Activated B cell treated with CpG ODN at 0.5 μM for 24 hours (primary cell): ENCODE measurements at regions not wholly inside any gene's neighbourhood (a gene's known extent, or its start where the extent isn't known, plus 50 kb on each side); places are given as distances from the start of the nearest gene placed in this dataset.

Experiments
- ATAC-seq: fragments of 200-7000 bp; cut with Tn5 transposase; one replicate; pipeline ENCODE4 v1.10.0; 2021; ENCODE audit warnings: low read depth, mild to moderate bottlenecking, moderate library complexity
- CTCF ChIA-PET: fragments of 350-600 bp; sonication (Branson Sonifier 250); formaldehyde crosslinking; loops from one replicate; lab custom pipeline; 2021; ENCODE audit warnings: antibody characterized with exemption; lab: Charles Lee
- POLR2A ChIA-PET: fragments of 350-600 bp; sonication (Branson Sonifier 250); formaldehyde crosslinking; loops from one replicate; lab custom pipeline; 2021; ENCODE audit warnings: antibody characterized with exemption; lab: Charles Lee
- DNase-seq: peaks from one replicate; pipeline ENCODE4 v3.0.0; 2022
- H3K27ac Mint-ChIP-seq: one replicate; pipeline ENCODE4 v1.8.0; 2020; ENCODE audit warnings: mixed read lengths
- H3K27me3 Mint-ChIP-seq: one replicate; pipeline ENCODE4 v1.8.0; 2021; ENCODE audit warnings: mixed read lengths
- H3K36me3 Mint-ChIP-seq: one replicate; pipeline ENCODE4 v1.8.0; 2021; ENCODE audit warnings: low read depth, mixed read lengths
- H3K4me1 Mint-ChIP-seq: one replicate; pipeline ENCODE4 v1.8.0; 2021; ENCODE audit warnings: mixed read lengths
- H3K4me3 Mint-ChIP-seq: one replicate; pipeline ENCODE4 v1.8.0; 2020; ENCODE audit warnings: mild to moderate bottlenecking, mixed read lengths
- H3K9me3 Mint-ChIP-seq: one replicate; pipeline ENCODE4 v1.8.0; 2020; ENCODE audit warnings: mixed read lengths
- intact Hi-C: fragments of 100-400 bp; cut with micrococcal nuclease; formaldehyde crosslinking; loops from one replicate; pipeline ENCODE4 v1.15.1; 2024
- TF ChIP-seq, protein P1 (sequence below): fragments of 200-600 bp; IDR thresholded peaks from one replicate; pipeline ENCODE4 v1.8.0; 2022; ENCODE audit warnings: antibody characterized with exemption, mild to moderate bottlenecking

DNA sequence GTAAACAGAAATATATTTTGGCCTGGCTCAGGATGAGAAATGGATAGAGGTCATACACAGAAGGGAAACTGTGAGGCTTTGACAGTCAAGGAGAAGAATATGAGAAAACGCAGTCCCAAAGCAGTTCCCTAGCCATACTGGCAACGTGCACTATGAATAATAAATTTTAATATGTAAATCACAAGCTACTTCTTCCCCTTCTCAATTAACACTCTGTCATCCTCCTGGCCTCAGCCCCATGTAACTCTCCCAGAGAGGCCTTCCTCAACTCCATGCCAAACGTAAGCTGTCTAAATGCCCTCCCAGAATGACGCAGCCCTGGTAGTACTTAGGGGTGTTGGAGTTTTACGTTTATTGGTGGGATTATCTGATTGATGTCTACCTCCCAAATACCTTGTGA lies 732.6 kb downstream of the LIG4 start:
- ChIA-PET CTCF (no interaction called here), POLR2A (no interaction called here)
- Mint-ChIP-seq H3K36me3 (no peaks in the 10 kb centered on the region), H3K4me1 (no peaks in the 10 kb centered on the region), H3K9me3 (no peaks in the 10 kb centered on the region), H3K27ac (no peak overlapping the region), H3K27me3 (no peaks in the 10 kb centered on the region), H3K4me3 (no peak overlapping the region)
- DNase-seq (no peak), ATAC-seq (no peak)
- TF ChIP-seq, protein P1, sequence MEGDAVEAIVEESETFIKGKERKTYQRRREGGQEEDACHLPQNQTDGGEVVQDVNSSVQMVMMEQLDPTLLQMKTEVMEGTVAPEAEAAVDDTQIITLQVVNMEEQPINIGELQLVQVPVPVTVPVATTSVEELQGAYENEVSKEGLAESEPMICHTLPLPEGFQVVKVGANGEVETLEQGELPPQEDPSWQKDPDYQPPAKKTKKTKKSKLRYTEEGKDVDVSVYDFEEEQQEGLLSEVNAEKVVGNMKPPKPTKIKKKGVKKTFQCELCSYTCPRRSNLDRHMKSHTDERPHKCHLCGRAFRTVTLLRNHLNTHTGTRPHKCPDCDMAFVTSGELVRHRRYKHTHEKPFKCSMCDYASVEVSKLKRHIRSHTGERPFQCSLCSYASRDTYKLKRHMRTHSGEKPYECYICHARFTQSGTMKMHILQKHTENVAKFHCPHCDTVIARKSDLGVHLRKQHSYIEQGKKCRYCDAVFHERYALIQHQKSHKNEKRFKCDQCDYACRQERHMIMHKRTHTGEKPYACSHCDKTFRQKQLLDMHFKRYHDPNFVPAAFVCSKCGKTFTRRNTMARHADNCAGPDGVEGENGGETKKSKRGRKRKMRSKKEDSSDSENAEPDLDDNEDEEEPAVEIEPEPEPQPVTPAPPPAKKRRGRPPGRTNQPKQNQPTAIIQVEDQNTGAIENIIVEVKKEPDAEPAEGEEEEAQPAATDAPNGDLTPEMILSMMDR, result no peak
- intact Hi-C loops, result no loop called here

DNA sequence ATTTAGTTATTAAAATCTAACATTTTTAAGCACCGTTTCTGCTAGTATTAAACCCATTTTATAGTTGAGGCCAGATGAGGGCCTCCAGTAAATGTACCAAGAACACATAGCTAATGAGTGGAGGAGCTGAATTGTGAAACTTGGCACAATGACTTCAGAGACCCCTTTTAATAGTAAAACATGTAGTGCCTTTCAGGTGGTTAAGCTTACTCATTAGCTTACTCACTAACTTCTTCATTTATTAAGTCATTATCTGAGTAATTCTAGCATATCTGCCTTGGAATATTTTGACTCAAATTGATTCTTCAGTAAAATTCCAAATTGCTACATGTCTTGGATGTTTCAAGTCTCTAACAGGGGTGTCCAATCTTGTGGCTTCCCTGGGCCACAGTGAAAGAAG lies 735.2 kb downstream of the LIG4 start:
- Mint-ChIP-seq H3K27ac (no peak overlapping the region), H3K9me3 (no peaks in the 10 kb centered on the region), H3K4me1 (no peaks in the 10 kb centered on the region), H3K4me3 (no peak overlapping the region), H3K27me3 (no peaks in the 10 kb centered on the region), H3K36me3 (no peaks in the 10 kb centered on the region)
- TF ChIP-seq, protein P1, result no peak
- ChIA-PET POLR2A (no interaction called here), CTCF (no interaction called here)
- DNase-seq (no peak), ATAC-seq (no peak)
- intact Hi-C loops, result no loop called here

DNA sequence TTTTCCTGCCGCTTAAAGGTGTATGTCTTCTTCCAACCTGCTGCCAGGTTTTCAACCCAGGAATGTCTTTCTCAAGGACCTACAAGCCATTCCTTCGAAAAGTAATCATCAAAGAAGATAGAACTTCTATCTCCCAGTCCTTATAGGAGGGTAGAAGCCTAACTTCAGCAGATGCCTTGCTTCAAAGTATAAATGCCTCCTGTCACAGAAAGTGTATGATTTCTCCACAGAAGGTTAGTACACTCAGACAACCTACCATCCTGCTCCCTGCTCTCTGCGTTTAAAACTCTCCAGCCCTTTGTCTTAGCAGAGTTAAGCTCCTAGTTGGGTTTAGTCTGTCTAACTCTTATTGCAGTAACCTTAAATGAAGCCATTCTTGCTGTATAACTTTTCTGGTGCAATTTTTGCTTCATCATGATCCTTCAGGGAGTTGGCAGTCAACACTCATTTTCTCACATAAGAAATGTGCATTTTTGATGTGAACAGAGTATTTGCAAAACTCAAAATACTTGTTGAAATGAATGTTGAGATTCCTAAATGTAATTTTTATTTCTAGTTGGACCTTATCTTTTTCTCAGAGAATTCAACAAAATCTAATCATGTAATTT lies 737.5 kb downstream of the LIG4 start:
- H3K36me3 Mint-ChIP-seq, result no peaks in the 10 kb centered on the region

DNA sequence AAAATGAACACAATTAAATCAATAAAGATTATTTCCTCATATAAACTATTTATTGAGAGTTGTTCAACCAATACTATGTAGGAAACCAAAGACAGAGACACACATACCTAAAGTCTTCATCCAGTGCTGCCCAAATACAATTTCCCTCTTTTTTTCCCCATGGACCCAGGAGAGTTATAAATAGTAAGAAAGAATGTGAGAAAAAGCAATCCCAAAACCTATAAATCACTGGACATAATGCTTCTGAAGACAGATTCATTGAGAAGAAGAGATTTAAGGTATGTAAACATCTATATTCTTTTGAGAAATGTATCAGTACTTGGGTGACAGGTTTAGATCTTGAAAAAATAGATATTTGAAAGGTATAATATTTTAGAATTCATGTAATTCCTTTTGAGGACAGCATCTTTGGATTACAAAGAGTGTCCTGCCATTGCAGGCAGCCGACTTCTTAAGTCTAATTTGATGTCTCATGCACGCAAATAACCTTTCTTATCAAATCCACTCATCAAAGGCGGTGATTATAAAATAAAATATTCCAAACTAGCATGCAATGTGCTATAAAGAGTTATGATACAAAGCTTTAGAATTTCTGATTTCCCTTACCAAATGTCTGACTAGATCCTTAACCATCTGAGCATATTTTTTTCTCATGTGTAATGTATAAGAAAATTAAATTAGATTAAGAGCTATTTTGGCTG lies 739.4 kb downstream of the LIG4 start:
- no peaks in the 10 kb centered on the region for H3K36me3 Mint-ChIP-seq
- POLR2A ChIA-PET, result no interaction called here
- peaks cover 11% of the 10 kb centered on the region for H3K9me3 Mint-ChIP-seq
- TF ChIP-seq, protein P1, result no peak
- H3K27me3 Mint-ChIP-seq, result no peaks in the 10 kb centered on the region
- ATAC-seq, result no peak
- CTCF ChIA-PET, result no interaction called here
- intact Hi-C loops, result no loop called here
- DNase-seq, result no peak
- H3K4me3 Mint-ChIP-seq, result no peak overlapping the region
- H3K4me1 Mint-ChIP-seq, result no peaks in the 10 kb centered on the region
- H3K27ac Mint-ChIP-seq, result no peak overlapping the region

More for the DNA sequence above, 737.5 kb downstream of the LIG4 start:
- Mint-ChIP-seq H3K27me3 (no peaks in the 10 kb centered on the region), H3K27ac (no peak overlapping the region), H3K9me3 (peaks cover 9% of the 10 kb centered on the region), H3K4me1 (no peaks in the 10 kb centered on the region), H3K4me3 (no peak overlapping the region)
- TF ChIP-seq, protein P1, result no peak
- ATAC-seq (no peak), DNase-seq (no peak)
- ChIA-PET CTCF (no interaction called here), POLR2A (no interaction called here)
- intact Hi-C loops, result no loop called here

GRCh38 chr13:107473253-107473652 lies 742.1 kb downstream of the LIG4 start:
- Mint-ChIP-seq H3K9me3 (peaks cover 14% of the 10 kb centered on the region), H3K4me1 (no peaks in the 10 kb centered on the region), H3K36me3 (no peaks in the 10 kb centered on the region), H3K27ac (no peak overlapping the region), H3K27me3 (no peaks in the 10 kb centered on the region), H3K4me3 (no peak overlapping the region)
- no peak for ATAC-seq
- ChIA-PET POLR2A (no interaction called here), CTCF (no interaction called here)
- intact Hi-C loops, result no loop called here
- TF ChIP-seq, protein P1, result no peak
- no peak for DNase-seq
